ENCODE measurements at regions not wholly inside any gene's neighbourhood (a gene's known extent, or its start where the extent isn't known, plus 50 kb on each side); places are given as distances from the start of the nearest gene placed in this dataset.

GRCh38 chr7:140238778-140239652 is 62.2 kb upstream of the KDM7A start:
- no peak overlapping the region for H3K27ac ChIP-seq
- TF ChIP-seq ZFX (IDR thresholded peaks at IDR 0.05) (no peak), CTCF (conservative IDR thresholded peaks at IDR 0.05) (no peak)

- TF ChIP-seq ZFX (IDR thresholded peaks at IDR 0.05) (no peak), CTCF (conservative IDR thresholded peaks at IDR 0.05) (no peak)
- H3K27ac ChIP-seq: no peak overlapping the region
These were observed 60.6 kb upstream of the KDM7A start for GRCh38 chr7:140237390-140237789.

GRCh38 chr7:140236626-140237025 is 59.8 kb upstream of the KDM7A start:
- H3K27ac ChIP-seq: no peak overlapping the region
- no peak for TF ChIP-seq ZFX (IDR thresholded peaks at IDR 0.05)
- no peak for TF ChIP-seq CTCF (conservative IDR thresholded peaks at IDR 0.05)

- TF ChIP-seq ZFX (IDR thresholded peaks at IDR 0.05): no peak
- no peak for TF ChIP-seq CTCF (conservative IDR thresholded peaks at IDR 0.05)
- no peak overlapping the region for H3K27ac ChIP-seq
These were observed 58.3 kb upstream of the KDM7A start for GRCh38 chr7:140235114-140235513.

GRCh38 chr7:140232957-140233917 is 56.5 kb upstream of the KDM7A start:
- no peak for TF ChIP-seq CTCF (conservative IDR thresholded peaks at IDR 0.05)
- TF ChIP-seq ZFX (IDR thresholded peaks at IDR 0.05): no peak
- no peak overlapping the region; the same call in 1 of the 2 replicates for H3K27ac ChIP-seq

GRCh38 chr7:140231771-140232491 is 55.1 kb upstream of the KDM7A start:
- peak overlapping the region; percentile 17; the same call in 1 of the 2 replicates for H3K27ac ChIP-seq
- no peak for TF ChIP-seq ZFX (IDR thresholded peaks at IDR 0.05)
